Activated CD4-positive, alpha-beta T cell treated with anti-CD3 and anti-CD28 coated beads for 36 hours (primary cell): ENCODE measurements at regions not wholly inside any gene's neighbourhood (a gene's known extent, or its start where the extent isn't known, plus 50 kb on each side); places are given as distances from the start of the nearest gene placed in this dataset.

Experiments used
- ATAC-seq: fragments of 200-7000 bp; cut with Tn5 transposase; one replicate; pipeline ENCODE4 v1.10.0; 2021; ENCODE audit warnings: mild to moderate bottlenecking, moderate library complexity
- CTCF ChIA-PET: fragments of 350-600 bp; sonication (Branson Sonifier 250); formaldehyde crosslinking; loops from one replicate; lab custom pipeline; 2021; ENCODE audit warnings: antibody characterized with exemption; lab: Charles Lee
- POLR2A ChIA-PET: fragments of 350-600 bp; sonication (Branson Sonifier 250); formaldehyde crosslinking; loops from one replicate; lab custom pipeline; 2021; ENCODE audit warnings: antibody characterized with exemption, inconsistent platforms; lab: Charles Lee
- DNase-seq: peaks from one replicate; pipeline ENCODE4 v3.0.0-alpha.2; 2020
- H3K27ac Mint-ChIP-seq: one replicate; pipeline ENCODE4 v1.8.0; 2021; ENCODE audit warnings: mixed read lengths
- H3K27me3 Mint-ChIP-seq: one replicate; pipeline ENCODE4 v1.8.0; 2021; ENCODE audit warnings: mixed read lengths
- H3K36me3 Mint-ChIP-seq: one replicate; pipeline ENCODE4 v1.8.0; 2021; ENCODE audit warnings: low read depth, mixed read lengths
- H3K4me1 Mint-ChIP-seq: one replicate; pipeline ENCODE4 v1.8.0; 2021; ENCODE audit warnings: mixed read lengths
- H3K4me3 Mint-ChIP-seq: one replicate; pipeline ENCODE4 v1.8.0; 2021; ENCODE audit warnings: mild to moderate bottlenecking, moderate library complexity, mixed read lengths
- H3K9me3 Mint-ChIP-seq: one replicate; pipeline ENCODE4 v1.8.0; 2021; ENCODE audit warnings: low read depth, mixed read lengths
- intact Hi-C, 2 experiments: fragments of 100-400 bp; cut with DNase I in 1 of 2; cut with micrococcal nuclease in 1 of 2; formaldehyde crosslinking; loops; one replicate each; pipeline versions ENCODE4 v1.14.2 to v1.15.1; 2022 to 2024; cut with DNase I, micrococcal nuclease

GRCh38 chr17:10956821-10957220 lies 118.9 kb upstream of the PIRT start:
- ATAC-seq (no peak), DNase-seq (no peak)
- Mint-ChIP-seq H3K27me3 (peaks cover 5% of the 10 kb centered on the region), H3K9me3 (no peaks in the 10 kb centered on the region), H3K36me3 (no peaks in the 10 kb centered on the region), H3K4me3 (no peak overlapping the region), H3K27ac (no peak overlapping the region), H3K4me1 (no peaks in the 10 kb centered on the region)
- intact Hi-C loops: no loop called here
- CTCF ChIA-PET: no interaction called here
- POLR2A ChIA-PET: no interaction called here

- H3K27me3 Mint-ChIP-seq: peaks cover 5% of the 10 kb centered on the region
- intact Hi-C loops: loop anchor here in 1 of 2 experiments (10.0 kb wide), 1 partner anchor 60 kb away; no protein-coding TSS in a partner anchor
- H3K27ac Mint-ChIP-seq: no peak overlapping the region
- H3K4me1 Mint-ChIP-seq: no peaks in the 10 kb centered on the region
- no peak for ATAC-seq
- DNase-seq: no peak
- CTCF ChIA-PET: no interaction called here
- no peaks in the 10 kb centered on the region for H3K36me3 Mint-ChIP-seq
- H3K4me3 Mint-ChIP-seq: no peak overlapping the region
- POLR2A ChIA-PET: no interaction called here
- no peaks in the 10 kb centered on the region for H3K9me3 Mint-ChIP-seq
Measured at GRCh38 chr17:10944819-10945218, 106.9 kb upstream of the PIRT start.

- no peak for DNase-seq
- intact Hi-C loops: no loop called here
- ChIA-PET CTCF (no interaction called here), POLR2A (no interaction called here)
- ATAC-seq: no peak
- H3K4me3 Mint-ChIP-seq: no peak overlapping the region
- H3K27me3 Mint-ChIP-seq: peaks cover 10% of the 10 kb centered on the region
- peaks cover 4% of the 10 kb centered on the region for H3K9me3 Mint-ChIP-seq
- no peaks in the 10 kb centered on the region for H3K36me3 Mint-ChIP-seq
- H3K4me1 Mint-ChIP-seq: no peaks in the 10 kb centered on the region
- no peak overlapping the region for H3K27ac Mint-ChIP-seq
Measured at GRCh38 chr17:10936931-10937330, 99.0 kb upstream of the PIRT start.

- ChIA-PET CTCF (no interaction called here), POLR2A (no interaction called here)
- Mint-ChIP-seq H3K4me1 (no peaks in the 10 kb centered on the region), H3K27me3 (peaks cover 8% of the 10 kb centered on the region), H3K9me3 (peaks cover 4% of the 10 kb centered on the region), H3K36me3 (no peaks in the 10 kb centered on the region), H3K27ac (no peak overlapping the region), H3K4me3 (no peak overlapping the region)
- intact Hi-C loops: no loop called here
- ATAC-seq (no peak), DNase-seq (no peak)
Measured at GRCh38 chr17:10932938-10933337, 95.1 kb upstream of the PIRT start.

- no peak overlapping the region for H3K4me3 Mint-ChIP-seq
- peaks cover 6% of the 10 kb centered on the region for H3K27me3 Mint-ChIP-seq
- H3K27ac Mint-ChIP-seq: no peak overlapping the region
- peaks cover 4% of the 10 kb centered on the region for H3K9me3 Mint-ChIP-seq
- intact Hi-C loops: no loop called here
- no peak for DNase-seq
- H3K4me1 Mint-ChIP-seq: no peaks in the 10 kb centered on the region
- ChIA-PET CTCF (no interaction called here), POLR2A (no interaction called here)
- H3K36me3 Mint-ChIP-seq: no peaks in the 10 kb centered on the region
- ATAC-seq: no peak
Measured at GRCh38 chr17:10931133-10931532, 93.2 kb upstream of the PIRT start.

GRCh38 chr17:10927712-10928111 lies 89.8 kb upstream of the PIRT start:
- Mint-ChIP-seq H3K9me3 (no peaks in the 10 kb centered on the region), H3K27ac (no peak overlapping the region), H3K36me3 (no peaks in the 10 kb centered on the region), H3K4me3 (no peak overlapping the region), H3K27me3 (peaks cover 6% of the 10 kb centered on the region), H3K4me1 (no peaks in the 10 kb centered on the region)
- intact Hi-C loops: no loop called here
- DNase-seq: no peak
- CTCF ChIA-PET: no interaction called here
- no peak for ATAC-seq
- POLR2A ChIA-PET: no interaction called here

GRCh38 chr17:10920558-10921108 lies 82.7 kb upstream of the PIRT start:
- DNase-seq: no peak
- Mint-ChIP-seq H3K36me3 (no peaks in the 10 kb centered on the region), H3K4me3 (no peak overlapping the region), H3K27ac (no peak overlapping the region), H3K9me3 (no peaks in the 10 kb centered on the region), H3K4me1 (no peaks in the 10 kb centered on the region), H3K27me3 (peaks cover 6% of the 10 kb centered on the region)
- no peak for ATAC-seq
- intact Hi-C loops: no loop called here
- ChIA-PET POLR2A (no interaction called here), CTCF (interaction anchor here (0.6 kb wide), 1 partner anchor 19 kb away, joined by 3 read pairs; no protein-coding TSS in a partner anchor)

GRCh38 chr17:10907370-10907769 lies 69.5 kb upstream of the PIRT start:
- Mint-ChIP-seq H3K27me3 (no peaks in the 10 kb centered on the region), H3K4me3 (no peak overlapping the region), H3K36me3 (no peaks in the 10 kb centered on the region), H3K4me1 (no peaks in the 10 kb centered on the region), H3K9me3 (no peaks in the 10 kb centered on the region), H3K27ac (no peak overlapping the region)
- intact Hi-C loops: no loop called here
- ATAC-seq (no peak), DNase-seq (no peak)
- ChIA-PET CTCF (no interaction called here), POLR2A (no interaction called here)

GRCh38 chr17:10899281-10899680 lies 61.4 kb upstream of the PIRT start:
- Mint-ChIP-seq H3K4me1 (no peaks in the 10 kb centered on the region), H3K36me3 (no peaks in the 10 kb centered on the region), H3K27ac (no peak overlapping the region), H3K4me3 (no peak overlapping the region), H3K27me3 (no peaks in the 10 kb centered on the region), H3K9me3 (no peaks in the 10 kb centered on the region)
- CTCF ChIA-PET: no interaction called here
- POLR2A ChIA-PET: no interaction called here
- intact Hi-C loops: no loop called here
- no peak for DNase-seq
- ATAC-seq: no peak

GRCh38 chr17:10894220-10894619 lies 56.3 kb upstream of the PIRT start:
- DNase-seq (no peak), ATAC-seq (no peak)
- Mint-ChIP-seq H3K9me3 (no peaks in the 10 kb centered on the region), H3K4me1 (no peaks in the 10 kb centered on the region), H3K27me3 (peaks cover 4% of the 10 kb centered on the region), H3K4me3 (no peak overlapping the region), H3K36me3 (no peaks in the 10 kb centered on the region), H3K27ac (no peak overlapping the region)
- intact Hi-C loops: no loop called here
- ChIA-PET CTCF (no interaction called here), POLR2A (no interaction called here)

- DNase-seq (no peak), ATAC-seq (no peak)
- ChIA-PET POLR2A (no interaction called here), CTCF (no interaction called here)
- Mint-ChIP-seq H3K36me3 (no peaks in the 10 kb centered on the region), H3K27ac (no peak overlapping the region), H3K9me3 (no peaks in the 10 kb centered on the region), H3K27me3 (peaks cover 9% of the 10 kb centered on the region), H3K4me3 (no peak overlapping the region), H3K4me1 (no peaks in the 10 kb centered on the region)
- intact Hi-C loops: loop anchor here in 1 of 2 experiments (10.0 kb wide), 1 partner anchor 566 kb away; no protein-coding TSS in a partner anchor
Measured at GRCh38 chr17:10888858-10889257, 51.0 kb upstream of the PIRT start.
